ENCODE measurements at regions not wholly inside any gene's neighbourhood (a gene's known extent, or its start where the extent isn't known, plus 50 kb on each side); places are given as distances from the start of the nearest gene placed in this dataset.
"Not testable (repeated sequence)": the region's sequence is repeated elsewhere in the genome, so short reads cannot be mapped to it uniquely, and the experiment has no call there.

- DNase-seq (ENCODE audit: low read depth): no peak
Observed at GRCh38 chr2:41169744-41170143, 717.9 kb upstream of the SLC8A1 start.

GRCh38 chr2:41170589-41170988 lies 718.7 kb upstream of the SLC8A1 start:
- DNase-seq (ENCODE audit: low read depth): no peak

- DNase-seq (ENCODE audit: low read depth): no peak
Observed at GRCh38 chr2:41180387-41180786, 728.5 kb upstream of the SLC8A1 start.

- DNase-seq (ENCODE audit: low read depth): no peak
Observed at GRCh38 chr2:41182961-41183360, 731.1 kb upstream of the SLC8A1 start.

GRCh38 chr2:41187376-41188122 lies 735.7 kb upstream of the SLC8A1 start:
- DNase-seq (ENCODE audit: low read depth): no peak

GRCh38 chr2:41194230-41194629 lies 742.3 kb upstream of the SLC8A1 start:
- no peak for DNase-seq (ENCODE audit: low read depth)

GRCh38 chr2:41197781-41198180 lies 745.9 kb upstream of the SLC8A1 start:
- DNase-seq (ENCODE audit: low read depth): no peak

GRCh38 chr2:41199334-41199733 lies 747.4 kb upstream of the SLC8A1 start:
- no peak for DNase-seq (ENCODE audit: low read depth)

GRCh38 chr2:41204315-41204714 lies 752.4 kb upstream of the SLC8A1 start:
- DNase-seq (ENCODE audit: low read depth): no peak

GRCh38 chr2:41206004-41206403 lies 754.1 kb upstream of the SLC8A1 start:
- no peak for DNase-seq (ENCODE audit: low read depth)

- DNase-seq (ENCODE audit: low read depth): no peak
Observed at GRCh38 chr2:41207578-41207977, 755.7 kb upstream of the SLC8A1 start.

- DNase-seq (ENCODE audit: low read depth): not testable (repeated sequence)
Observed at GRCh38 chr2:41210030-41210429, 758.1 kb upstream of the SLC8A1 start.

GRCh38 chr2:41216978-41217377 lies 765.1 kb upstream of the SLC8A1 start:
- no peak for DNase-seq (ENCODE audit: low read depth)

- DNase-seq (ENCODE audit: low read depth): no peak
Observed at GRCh38 chr2:41222593-41222992, 770.7 kb upstream of the SLC8A1 start.

GRCh38 chr2:41234093-41234492 lies 782.2 kb upstream of the SLC8A1 start:
- no peak for DNase-seq (ENCODE audit: low read depth)

- DNase-seq (ENCODE audit: low read depth): no peak
Observed at GRCh38 chr2:41241325-41242000, 789.6 kb upstream of the SLC8A1 start.

GRCh38 chr2:41242001-41242331 lies 790.1 kb upstream of the SLC8A1 start:
- DNase-seq (ENCODE audit: low read depth): no peak

- DNase-seq (ENCODE audit: low read depth): no peak
Observed at GRCh38 chr2:41267929-41268659, 779.7 kb upstream of the PKDCC start.

- no peak for DNase-seq (ENCODE audit: low read depth)
Observed at GRCh38 chr2:41283079-41283775, 764.6 kb upstream of the PKDCC start.

- no peak for DNase-seq (ENCODE audit: low read depth)
Observed at GRCh38 chr2:41293491-41293890, 754.3 kb upstream of the PKDCC start.

- DNase-seq (ENCODE audit: low read depth): no peak
Observed at GRCh38 chr2:41294331-41294730, 753.5 kb upstream of the PKDCC start.

- no peak for DNase-seq (ENCODE audit: low read depth)
Observed at GRCh38 chr2:41313082-41313481, 734.7 kb upstream of the PKDCC start.
